HepG2 (cell line): ENCODE measurements at regions not wholly inside any gene's neighbourhood (a gene's known extent, or its start where the extent isn't known, plus 50 kb on each side); places are given as distances from the start of the nearest gene placed in this dataset.

ENCODE experiments used
- ATAC-seq: fragments of 200-7000 bp; cut with Tn5 transposase; 3 replicates; pipeline ENCODE4 v1.9.1; 2020; ENCODE audit warnings: mild to moderate bottlenecking, moderate library complexity
- BruUV-seq: library from RNA; stranded (reverse); fragments of 400-500 nt; replicated peaks from 2 replicates; lab custom pipeline; 2021; lab: Mats Ljungman, UMichigan
- CTCF ChIA-PET: fragments of 300-600 bp; formaldehyde crosslinking; extraction: SDS; loops from one replicate; lab custom pipeline; 2021; ENCODE audit warnings: low total read pairs, inconsistent platforms, low intra/inter-chr PET ratio; lab: Yijun Ruan, JAX
- POLR2A ChIA-PET: fragments of 350-600 bp; sonication (Branson Sonifier 250); formaldehyde crosslinking; loops from one replicate; lab custom pipeline; 2020; ENCODE audit warnings: antibody characterized with exemption, inconsistent platforms; lab: Yijun Ruan, JAX
- DNase-seq: peaks from one replicate; pipeline ENCODE4 v3.0.0-alpha.2; 2015; ENCODE audit warnings: low spot score
- FAIRE-seq: peaks from 3 replicates; lab custom pipeline; 2011; peaks lifted over from hg19 to GRCh38; lab: Jason Lieb, UNC
- H2AFZ ChIP-seq: one replicate; pipeline ENCODE4 v1.6.1; 2011; ENCODE audit warnings: low read length, inconsistent platforms
- H3K27ac ChIP-seq: fragments of 300-600 bp; 3 replicates; pipeline ENCODE4 v1.8.0; 2011; ENCODE audit warnings: mixed run types, mild to moderate bottlenecking, mixed read lengths, low read length, inconsistent platforms; ENCODE audit not compliant: insufficient read depth; ENCODE audit errors: extremely low read length
- H3K27me3 ChIP-seq, 2 experiments: fragments of 200-600 bp in 1 of 2; 2 replicates in 1 of 2; 3 replicates in 1 of 2; pipeline versions ENCODE4 v1.6.0 to v1.8.0; 2011; ENCODE audit warnings: low read length in 2 of 2, mild to moderate bottlenecking in 2 of 2, moderate library complexity in 2 of 2, inconsistent platforms in 1 of 2; ENCODE audit not compliant: insufficient read depth in 2 of 2, control insufficient read depth in 1 of 2
- H3K36me3 ChIP-seq, 2 experiments: fragments of 200-600 bp in 1 of 2; replicated peaks in 1 of 2; 2 replicates in 1 of 2; 3 replicates in 1 of 2; pipeline versions ENCODE4 v1.5.1 to v1.8.0; 2011; ENCODE audit warnings: low read length in 2 of 2, inconsistent platforms in 1 of 2; ENCODE audit not compliant: insufficient read depth in 2 of 2, control insufficient read depth in 1 of 2
- H3K4me1 ChIP-seq: 2 replicates; pipeline ENCODE4 v1.5.1; 2012; ENCODE audit warnings: low read length, inconsistent platforms; ENCODE audit not compliant: insufficient read depth
- H3K4me2 ChIP-seq: 2 replicates; pipeline ENCODE4 v1.6.0; 2011; ENCODE audit warnings: low read depth, low read length, inconsistent platforms
- H3K4me3 ChIP-seq, 3 experiments: fragments of 200-600 bp in 1 of 3; sonication (generic), shearing (Covaris generic) in 1 of 3; replicated peaks in 1 of 3; 2 replicates each; pipeline ENCODE4 v1.5.1; 2011 to 2016; ENCODE audit warnings: low read length in 3 of 3, inconsistent platforms in 2 of 3, low read depth in 2 of 3, mild to moderate bottlenecking in 2 of 3, control low read depth in 1 of 3, mixed read lengths in 1 of 3; ENCODE audit not compliant: insufficient read depth in 1 of 3
- H3K79me2 ChIP-seq: one replicate; pipeline ENCODE4 v1.6.1; 2011; ENCODE audit warnings: low read length, inconsistent platforms; ENCODE audit not compliant: insufficient read depth
- H3K9ac ChIP-seq: 2 replicates; pipeline ENCODE4 v1.6.0; 2011; ENCODE audit warnings: mild to moderate bottlenecking, low read depth, low read length, inconsistent platforms; ENCODE audit not compliant: insufficient read depth
- H3K9me3 ChIP-seq: 2 replicates; pipeline ENCODE4 v1.5.1; 2012; ENCODE audit warnings: mild to moderate bottlenecking, low read length
- H4K20me1 ChIP-seq: 2 replicates; pipeline ENCODE4 v1.6.0; 2011; ENCODE audit warnings: inconsistent platforms, mild to moderate bottlenecking, low read length, moderate library complexity; ENCODE audit not compliant: insufficient read depth
- RAD21 ChIP-seq: fragments of 450-650 bp; formaldehyde crosslinking; IDR thresholded peaks from 2 replicates; pipeline ENCODE4 v1.5.0; 2020; ENCODE audit warnings: mild to moderate bottlenecking
- RFX5 ChIP-seq: IDR thresholded peaks from 2 replicates; pipeline ENCODE4 v1.6.1; 2011; ENCODE audit warnings: low read depth, low read length, improper control_type of control experiment
- SMC3 ChIP-seq: IDR thresholded peaks from 2 replicates; pipeline ENCODE4 v1.6.1; 2011; ENCODE audit warnings: low read length, improper control_type of control experiment
- SRF ChIP-seq: IDR thresholded peaks from 2 replicates; pipeline ENCODE4 v1.6.1; 2011; ENCODE audit warnings: mild to moderate bottlenecking, low read depth, low read length, moderate library complexity
- STAG1 ChIP-seq: sonication (generic); formaldehyde crosslinking; IDR thresholded peaks from 2 replicates; pipeline ENCODE4 v1.4.0; 2020; ENCODE audit warnings: missing genetic modification reagents
- TEAD3 ChIP-seq: optimal IDR thresholded peaks from 2 replicates; pipeline ENCODE3; 2016; ENCODE audit warnings: borderline replicate concordance
- ZBTB3 ChIP-seq: sonication (generic); formaldehyde crosslinking; IDR thresholded peaks from 2 replicates; pipeline ENCODE4 v1.4.0; 2020; ENCODE audit warnings: low read depth, mild to moderate bottlenecking, moderate library complexity, missing genetic modification reagents, borderline replicate concordance
- WGBS: methylation state at CpG from one replicate; pipeline ENCODE4 v1.1.6; 2017; ENCODE audit warnings: low lambda C conversion rate; 5-methylcytosine and 5-hydroxymethylcytosine counted together
- in situ Hi-C: cut with HindIII; loops from 2 replicates; pipeline ENCODE4 v1.10.0; 2017; ENCODE audit warnings: low pct_unique_long_range_greater_than_20kb; ENCODE audit not compliant: extremely low pct_ligation_motif_present
- intact Hi-C: fragments of 100-400 bp; cut with micrococcal nuclease; formaldehyde crosslinking; loops from one replicate; pipeline ENCODE4 v1.10.0; 2022; ENCODE audit not compliant: unreplicated experiment
- TF ChIP-seq, protein P1 (sequence below): sonication (generic); formaldehyde crosslinking; IDR thresholded peaks from 2 replicates; pipeline ENCODE4 v1.5.0; 2020; ENCODE audit warnings: mild to moderate bottlenecking, missing genetic modification reagents, moderate library complexity

GRCh38 chr4:26081795-26082498 lies 167.9 kb downstream of the SMIM20 start:
- Histone ChIP-seq H3K4me1 (no peaks in the 10 kb centered on the region), H3K27me3 (peaks cover 2 to 6% of the 10 kb centered on the region in 2 experiments; a peak in 1 of 5 replicates), H3K79me2 (no peaks in the 10 kb centered on the region), H3K4me3 (no peak overlapping the region), H3K36me3 (no peaks in the 10 kb centered on the region), H4K20me1 (0 out of 2 replicates have a peak, but pooled peaks cover 4% of the 10 kb centered on the region), H3K4me2 (no peak overlapping the region), H3K9me3 (peaks cover 1% of the 10 kb centered on the region; the same call in 1 of the 2 replicates), H2AFZ (no peak overlapping the region), H3K9ac (no peak overlapping the region), H3K27ac (no peak overlapping the region)
- TF ChIP-seq SRF, result peak; percentile 60
- no peak for TF ChIP-seq RFX5
- TF ChIP-seq, protein P1, sequence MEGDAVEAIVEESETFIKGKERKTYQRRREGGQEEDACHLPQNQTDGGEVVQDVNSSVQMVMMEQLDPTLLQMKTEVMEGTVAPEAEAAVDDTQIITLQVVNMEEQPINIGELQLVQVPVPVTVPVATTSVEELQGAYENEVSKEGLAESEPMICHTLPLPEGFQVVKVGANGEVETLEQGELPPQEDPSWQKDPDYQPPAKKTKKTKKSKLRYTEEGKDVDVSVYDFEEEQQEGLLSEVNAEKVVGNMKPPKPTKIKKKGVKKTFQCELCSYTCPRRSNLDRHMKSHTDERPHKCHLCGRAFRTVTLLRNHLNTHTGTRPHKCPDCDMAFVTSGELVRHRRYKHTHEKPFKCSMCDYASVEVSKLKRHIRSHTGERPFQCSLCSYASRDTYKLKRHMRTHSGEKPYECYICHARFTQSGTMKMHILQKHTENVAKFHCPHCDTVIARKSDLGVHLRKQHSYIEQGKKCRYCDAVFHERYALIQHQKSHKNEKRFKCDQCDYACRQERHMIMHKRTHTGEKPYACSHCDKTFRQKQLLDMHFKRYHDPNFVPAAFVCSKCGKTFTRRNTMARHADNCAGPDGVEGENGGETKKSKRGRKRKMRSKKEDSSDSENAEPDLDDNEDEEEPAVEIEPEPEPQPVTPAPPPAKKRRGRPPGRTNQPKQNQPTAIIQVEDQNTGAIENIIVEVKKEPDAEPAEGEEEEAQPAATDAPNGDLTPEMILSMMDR (CRISPR knock-in tag), result peak; percentile 68
- peak; percentile 67 for TF ChIP-seq SMC3
- TF ChIP-seq ZBTB3, result no peak
- TF ChIP-seq RAD21 (CRISPR knock-in tag), result 0 out of 2 replicates have a peak, but pooled peaks have one; percentile 24
- no peak for TF ChIP-seq TEAD3 (CRISPR knock-in tag)
- peak; percentile 66 for TF ChIP-seq STAG1
- POLR2A ChIA-PET, result no interaction called here
- DNase-seq, result peak; percentile 32
- WGBS, result 37% methylated on average over 6 of the region's 6 CpGs
- CTCF ChIA-PET, result interaction anchor here (0.8 to 1.4 kb wide), 3 partner anchors 49 to 329 kb away, joined by 3 to 11 read pairs (median 4); no protein-coding TSS in a partner anchor
- intact Hi-C loops (loop anchor here (1.0 to 5.0 kb wide), 3 partner anchors 79 to 328 kb away; partner anchors contain the start of gene RBPJ), in situ Hi-C loops (no loop called here)
- FAIRE-seq, result peak; percentile 67
- BruUV-seq, result no TSS peak
- ATAC-seq, result peak; percentile 85
